K562 (cell line): ENCODE measurements at regions not wholly inside any gene's neighbourhood (a gene's known extent, or its start where the extent isn't known, plus 50 kb on each side); places are given as distances from the start of the nearest gene placed in this dataset.

Source experiments
- ATAC-seq: fragments of 200-7000 bp; cut with Tn5 transposase; 3 replicates; pipeline ENCODE4 v1.9.1; 2020; ENCODE audit warnings: moderate library complexity
- BruUV-seq: library from RNA; stranded (reverse); fragments of 400-500 nt; replicated peaks from 2 replicates; lab custom pipeline; 2021; lab: Mats Ljungman, UMichigan
- CTCF ChIA-PET: fragments of 300-600 bp; formaldehyde crosslinking; extraction: SDS; loops from one replicate; lab custom pipeline; 2021; ENCODE audit warnings: low intra/inter-chr PET ratio; lab: Yijun Ruan, JAX
- POLR2A ChIA-PET: fragments of 300-600, 350-650 bp; sonication (Branson Sonifier 250); formaldehyde crosslinking; extraction: SDS; loops from one replicate; lab custom pipeline; 2021; ENCODE audit warnings: antibody characterized with exemption, inconsistent platforms; lab: Yijun Ruan, JAX
- DNase-seq, 4 experiments: peaks; one replicate each; pipeline versions ENCODE4 v3.0.0 to v3.0.0-alpha.2; 2011 to 2018; ENCODE audit warnings: low spot score in 3 of 4, mixed read lengths in 3 of 4; ENCODE audit errors: extremely low read depth in 1 of 4
- FAIRE-seq: peaks from 2 replicates; lab custom pipeline; 2011; peaks lifted over from hg19 to GRCh38; lab: Jason Lieb, UNC
- H2AFZ ChIP-seq: 2 replicates; pipeline ENCODE4 v1.6.0; 2011; ENCODE audit warnings: low read depth, low read length, control low read depth, inconsistent platforms
- H3K27ac ChIP-seq: fragments of 200-600 bp; 3 replicates; pipeline ENCODE4 v1.8.0; 2011; ENCODE audit warnings: low read depth, mild to moderate bottlenecking, control low read depth, inconsistent platforms, low read length, moderate library complexity, mixed read lengths; ENCODE audit errors: extremely low read depth
- H3K27me3 ChIP-seq, 2 experiments: fragments of 300-600 bp in 1 of 2; 2 replicates in 1 of 2; 3 replicates in 1 of 2; pipeline versions ENCODE4 v1.6.0 to v1.8.0; 2011; ENCODE audit warnings: inconsistent platforms in 2 of 2, low read length in 2 of 2, mild to moderate bottlenecking in 1 of 2, mixed read lengths in 1 of 2, moderate library complexity in 1 of 2; ENCODE audit not compliant: control insufficient read depth in 2 of 2, insufficient read depth in 2 of 2
- H3K36me3 ChIP-seq: fragments of 300-600 bp; 3 replicates; pipeline ENCODE4 v1.8.0; 2011; ENCODE audit warnings: mild to moderate bottlenecking, low read length, inconsistent platforms; ENCODE audit not compliant: control insufficient read depth, insufficient read depth
- H3K4me1 ChIP-seq, 2 experiments: fragments of 200-600 bp in 1 of 2; replicated peaks in 1 of 2; 2 replicates in 1 of 2; 3 replicates in 1 of 2; pipeline versions ENCODE4 v1.5.1 to v1.8.0; 2011; ENCODE audit warnings: inconsistent platforms in 2 of 2, low read length in 2 of 2, mild to moderate bottlenecking in 1 of 2, mixed read lengths in 1 of 2, moderate library complexity in 1 of 2; ENCODE audit not compliant: control insufficient read depth in 2 of 2, insufficient read depth in 2 of 2
- H3K4me2 ChIP-seq: 2 replicates; pipeline ENCODE4 v1.6.1; 2011; ENCODE audit warnings: low read length, control low read depth, inconsistent platforms, mixed read lengths; ENCODE audit not compliant: insufficient read depth
- H3K4me3 ChIP-seq: fragments of 200-600 bp; sonication (generic), shearing (Covaris generic); 2 replicates; pipeline ENCODE4 v1.5.1; 2016; ENCODE audit warnings: control low read depth, inconsistent platforms
- H3K79me2 ChIP-seq: fragments of 200-600 bp; 3 replicates; pipeline ENCODE4 v1.8.0; 2011; ENCODE audit warnings: low read length, inconsistent platforms; ENCODE audit not compliant: control insufficient read depth, insufficient read depth
- H3K9ac ChIP-seq, 2 experiments: 2 replicates each; pipeline versions ENCODE4 v1.6.0 to v1.6.1; 2011; ENCODE audit warnings: low read depth in 2 of 2, low read length in 2 of 2, control low read depth in 1 of 2, inconsistent platforms in 1 of 2, mild to moderate bottlenecking in 1 of 2, mixed read lengths in 1 of 2; ENCODE audit not compliant: insufficient read depth in 1 of 2
- H3K9me1 ChIP-seq: one replicate; pipeline ENCODE4 v1.6.0; 2011; ENCODE audit warnings: inconsistent platforms, mild to moderate bottlenecking, low read length, moderate library complexity; ENCODE audit not compliant: control insufficient read depth, insufficient read depth
- H3K9me3 ChIP-seq: replicated peaks from 2 replicates; pipeline ENCODE4 v1.5.1; 2011; ENCODE audit warnings: low read depth, low read length, inconsistent platforms; ENCODE audit not compliant: control insufficient read depth, insufficient read depth
- H4K20me1 ChIP-seq: replicated peaks from 2 replicates; pipeline ENCODE4 v1.6.1; 2011; ENCODE audit warnings: low read length, inconsistent platforms, mixed read lengths; ENCODE audit not compliant: control insufficient read depth, insufficient read depth
- ATF1 ChIP-seq, 2 experiments: fragments of 450-650 bp in 1 of 2; IDR thresholded peaks; 2 replicates each; pipeline ENCODE4 v1.6.1; 2016; ENCODE audit warnings: missing compliant biosample characterization in 1 of 2, missing genetic modification characterization in 1 of 2
- CBX3 ChIP-seq, 2 experiments: IDR thresholded peaks; 1 replicate in 1 of 2; 2 replicates in 1 of 2; pipeline ENCODE4 v1.6.1; 2012; ENCODE audit warnings: inconsistent platforms in 2 of 2, low read length in 2 of 2, borderline replicate concordance in 1 of 2, control low read depth in 1 of 2
- MXD1 ChIP-seq: fragments of 250-450 bp; sonication (Bioruptor Pico); IDR thresholded peaks from 2 replicates; pipeline ENCODE4 v1.8.0; 2021; ENCODE audit warnings: borderline replicate concordance, mild to moderate bottlenecking, moderate library complexity; ENCODE audit not compliant: poor library complexity, severe bottlenecking
- NELFE ChIP-seq: IDR thresholded peaks from 2 replicates; pipeline ENCODE4 v1.6.1; 2011; ENCODE audit warnings: mild to moderate bottlenecking; ENCODE audit not compliant: insufficient read depth, insufficient read length
- NR0B1 ChIP-seq: fragments of 450-650 bp; IDR thresholded peaks from one replicate; pipeline ENCODE4 v1.6.1; 2018; ENCODE audit warnings: mild to moderate bottlenecking, moderate library complexity; ENCODE audit not compliant: partially characterized antibody
- POLR2A ChIP-seq: fragments of 450-650 bp; conservative IDR thresholded peaks from 2 replicates; pipeline ENCODE4 v1.6.1; 2016
- POLR2AphosphoS2 ChIP-seq: IDR thresholded peaks from 2 replicates; pipeline ENCODE4 v1.6.1; 2012; ENCODE audit warnings: low read length, improper control_type of control experiment
- RBM25 ChIP-seq: fragments of 200-400 bp; formaldehyde crosslinking; IDR thresholded peaks from 2 replicates; pipeline ENCODE4 v1.6.1; 2018; ENCODE audit warnings: low read length, low read depth, moderate library complexity; ENCODE audit not compliant: severe bottlenecking
- RFX1 ChIP-seq: fragments of 450-650 bp; IDR thresholded peaks from 2 replicates; pipeline ENCODE4 v1.6.1; 2016; ENCODE audit warnings: mild to moderate bottlenecking, moderate library complexity
- ZC3H8 ChIP-seq: fragments of 450-650 bp; IDR thresholded peaks from 2 replicates; pipeline ENCODE4 v1.6.1; 2017
- ZNF121 ChIP-seq: sonication (generic); formaldehyde crosslinking; conservative IDR thresholded peaks from 2 replicates; pipeline ENCODE4 v1.8.0; 2022; ENCODE audit warnings: missing genetic modification reagents
- ZNF311 ChIP-seq: fragments of 250-450 bp; sonication (Bioruptor Pico); IDR thresholded peaks from 2 replicates; pipeline ENCODE4 v1.4.0; 2020; ENCODE audit warnings: mild to moderate bottlenecking, moderate library complexity
- ZSCAN32 ChIP-seq: fragments of 450-650 bp; formaldehyde crosslinking; IDR thresholded peaks from 2 replicates; pipeline ENCODE4 v1.4.0; 2020; ENCODE audit warnings: mild to moderate bottlenecking, moderate library complexity
- WGBS: fragments of 100-300 bp; shearing (Covaris generic); methylation state at CpG from one replicate; pipeline ENCODE4 v1.1.6; 2016; ENCODE audit warnings: low coverage, mixed read lengths; ENCODE audit not compliant: insufficient coverage; ENCODE audit errors: missing lambda C conversion rate; 5-methylcytosine and 5-hydroxymethylcytosine counted together
- in situ Hi-C: fragments of 300-500 bp; cut with MboI; formaldehyde crosslinking; loops from 4 replicates; pipeline ENCODE4 v1.15.0; 2018; ENCODE audit warnings: inconsistent platforms, mixed read lengths
- intact Hi-C: fragments of 100-400 bp; cut with micrococcal nuclease; formaldehyde crosslinking; loops from 2 replicates; pipeline ENCODE4 v1.14.2; 2022
- TF ChIP-seq, protein P1 (sequence below): sonication (generic); formaldehyde crosslinking; IDR thresholded peaks from 2 replicates; pipeline ENCODE4 v1.9.0; 2022; ENCODE audit warnings: mild to moderate bottlenecking, missing genetic modification reagents

DNA sequence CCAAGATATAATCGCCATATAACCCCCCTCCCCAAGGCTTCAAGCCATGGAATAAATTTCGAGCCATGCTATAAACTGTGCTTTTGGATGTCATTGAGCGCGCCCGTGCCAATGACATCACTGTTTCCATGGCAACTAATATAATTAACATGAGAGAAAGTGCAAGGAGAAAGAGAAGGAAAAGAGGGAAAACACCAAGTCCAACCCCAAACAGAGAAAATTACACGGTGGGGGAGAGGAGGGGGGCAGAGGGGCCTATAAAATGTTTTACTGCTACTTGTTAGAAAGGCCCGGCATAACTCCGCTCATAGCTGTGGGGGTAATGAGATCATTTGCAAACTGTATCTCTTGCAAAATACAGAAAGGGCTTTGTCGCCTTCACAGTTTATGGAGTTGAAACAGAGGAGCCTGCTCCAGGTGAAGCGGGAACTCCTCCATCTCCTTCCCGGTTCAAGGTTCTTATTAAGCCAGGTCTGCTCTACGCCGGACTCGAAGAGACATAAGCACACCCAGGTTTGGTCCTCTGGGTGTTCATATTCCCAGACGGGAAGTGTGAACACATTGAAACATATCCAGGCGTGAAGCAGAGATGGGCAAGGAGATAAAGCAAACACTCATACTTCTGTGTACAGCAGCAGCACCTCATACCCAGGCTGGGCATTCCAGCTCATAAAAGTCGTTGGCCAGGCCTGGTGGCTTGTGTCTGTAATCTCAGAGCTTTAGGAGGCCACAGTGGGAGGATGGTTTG lies 99.1 kb upstream of the MAP1LC3B2 start:
- CTCF ChIA-PET: no interaction called here
- Histone ChIP-seq H4K20me1 (no peaks in the 10 kb centered on the region), H2AFZ (no peak overlapping the region), H3K4me1 (peaks cover 9% of the 10 kb centered on the region in 2 experiments; a peak in 3 of 5 replicates), H3K9me1 (no peaks in the 10 kb centered on the region), H3K4me2 (no peak overlapping the region), H3K9ac (peak overlapping the region in 1 of 2 experiments; percentile 19; a peak in 1 of 4 replicates), H3K36me3 (no peaks in the 10 kb centered on the region), H3K79me2 (no peaks in the 10 kb centered on the region), H3K4me3 (no peak overlapping the region), H3K9me3 (no peaks in the 10 kb centered on the region), H3K27ac (no peak overlapping the region)
- no peak for FAIRE-seq
- WGBS: 68% methylated on average over 17 of the region's 17 CpGs
- no peak for ATAC-seq
- POLR2A ChIA-PET: no interaction called here
- DNase-seq: no peak
- in situ Hi-C loops: no loop called here
- BruUV-seq: no TSS peak
- intact Hi-C loops: no loop called here
- TF ChIP-seq RFX1 (peak; percentile 88), ATF1 (CRISPR knock-in tag; IDR thresholded peaks at IDR 0.05) (no peak), ATF1 (tag; IDR thresholded peaks at IDR 0.05) (peak; percentile 22; the same call in 1 of the 2 replicates), CBX3 (IDR thresholded peaks at IDR 0.05; ENCODE audit: borderline replicate concordance in 1 of 2, low read length in 2 of 2) (no peak)
- TF ChIP-seq, all 486 proteins: peak for 2
- no peaks in the 10 kb centered on the region for H3K27me3 ChIP-seq

- ChIA-PET CTCF (interaction anchor here (0.6 kb wide), 1 partner anchor 79 kb away, joined by 3 read pairs; no protein-coding TSS in a partner anchor), POLR2A (no interaction called here)
- Histone ChIP-seq H3K4me1 (peaks cover 2 to 9% of the 10 kb centered on the region in 2 experiments; a peak in 3 of 5 replicates), H4K20me1 (no peaks in the 10 kb centered on the region), H2AFZ (no peak overlapping the region), H3K4me2 (no peak overlapping the region), H3K27ac (no peak overlapping the region), H3K4me3 (no peak overlapping the region), H3K27me3 (no peaks in the 10 kb centered on the region), H3K9me1 (no peaks in the 10 kb centered on the region), H3K79me2 (no peaks in the 10 kb centered on the region), H3K9me3 (no peaks in the 10 kb centered on the region), H3K9ac (no peak overlapping the region), H3K36me3 (no peaks in the 10 kb centered on the region)
- ATAC-seq (no peak), DNase-seq (no peak), FAIRE-seq (no peak)
- intact Hi-C loops (no loop called here), in situ Hi-C loops (no loop called here)
- no TSS peak for BruUV-seq
- 56% methylated on average over 6 of the region's 6 CpGs for WGBS
- TF ChIP-seq POLR2A (no peak), NELFE (no peak), RBM25 (peak; percentile 79), NR0B1 (no peak), POLR2AphosphoS2 (no peak), MXD1 (CRISPR knock-in tag) (no peak), ZNF311 (no peak), ZNF121 (CRISPR knock-in tag) (no peak), ZC3H8 (no peak), ZSCAN32 (CRISPR knock-in tag) (no peak)
- TF ChIP-seq, protein P1, sequence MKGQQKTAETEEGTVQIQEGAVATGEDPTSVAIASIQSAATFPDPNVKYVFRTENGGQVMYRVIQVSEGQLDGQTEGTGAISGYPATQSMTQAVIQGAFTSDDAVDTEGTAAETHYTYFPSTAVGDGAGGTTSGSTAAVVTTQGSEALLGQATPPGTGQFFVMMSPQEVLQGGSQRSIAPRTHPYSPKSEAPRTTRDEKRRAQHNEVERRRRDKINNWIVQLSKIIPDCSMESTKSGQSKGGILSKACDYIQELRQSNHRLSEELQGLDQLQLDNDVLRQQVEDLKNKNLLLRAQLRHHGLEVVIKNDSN (CRISPR knock-in tag): no peak
These were observed 98.1 kb upstream of the MAP1LC3B2 start for GRCh38 chr12:116461060-116461459.
